Peyer's patch (tissue), 4 donors: ENCODE measurements at regions not wholly inside any gene's neighbourhood (a gene's known extent, or its start where the extent isn't known, plus 50 kb on each side); places are given as distances from the start of the nearest gene placed in this dataset.

ENCODE experiments used
- DNase-seq, 3 donors: peaks; one replicate each; pipeline ENCODE4 v3.0.0-alpha.2; 2017 to 2019
- H3K27ac ChIP-seq, 4 donors: fragments of 200-600 bp; sonication (generic); one replicate each; pipeline ENCODE4 v1.5.1; 2016 to 2019
- H3K27me3 ChIP-seq, 2 donors: fragments of 200-600 bp; sonication (generic); one replicate each; pipeline ENCODE4 v1.5.1; 2019
- H3K36me3 ChIP-seq, 3 donors: fragments of 200-600 bp; sonication (generic); one replicate each; pipeline ENCODE4 v1.5.1; 2016 to 2019
- H3K4me1 ChIP-seq, 4 donors: fragments of 200-600 bp; sonication (generic); one replicate each; pipeline ENCODE4 v1.5.1; 2016 to 2019
- H3K4me3 ChIP-seq, 4 donors: fragments of 200-600 bp; sonication (generic); 1 replicate in 3 of 4; 2 replicates in 1 of 4; pipeline ENCODE4 v1.5.1; 2016 to 2019; ENCODE audit warnings: mild to moderate bottlenecking in 1 of 4
- H3K9me3 ChIP-seq, 4 donors: fragments of 200-600 bp; sonication (generic); one replicate each; pipeline ENCODE4 v1.5.1; 2016 to 2019; ENCODE audit warnings: mild to moderate bottlenecking in 1 of 4
- POLR2A ChIP-seq, 2 donors: fragments of 450-650 bp; IDR thresholded peaks; one replicate each; pipeline ENCODE4 v1.5.1; 2017; ENCODE audit warnings: antibody characterized with exemption in 2 of 2, mild to moderate bottlenecking in 2 of 2, moderate library complexity in 2 of 2
- TF ChIP-seq, protein P1 (sequence below), 6 experiments: fragments of 450-650 bp in 4 of 6; fragments of 200-600 bp in 2 of 6; sonication (generic) in 1 of 6; IDR thresholded peaks; one replicate each; pipeline ENCODE4 v1.5.1; 2017 to 2019; ENCODE audit warnings: antibody characterized with exemption in 6 of 6, mild to moderate bottlenecking in 3 of 6, moderate library complexity in 1 of 6

DNA sequence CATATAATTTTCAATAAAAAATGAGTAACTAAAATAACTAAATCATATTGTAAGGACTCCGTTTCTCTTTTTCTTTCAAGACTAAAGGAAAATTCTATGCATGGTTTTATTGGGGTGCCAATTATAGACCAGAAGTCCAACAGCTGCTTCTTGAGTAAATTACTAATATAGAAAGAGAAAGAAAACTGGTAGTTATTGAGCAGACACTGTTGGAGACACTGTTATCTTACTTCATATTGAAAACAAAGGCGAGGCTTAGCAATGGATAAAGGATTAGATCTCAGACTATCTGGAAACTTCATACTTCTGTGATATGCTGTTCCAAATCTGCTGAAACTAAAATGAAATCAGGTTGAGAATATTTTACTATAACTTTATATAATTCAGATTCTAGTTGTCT lies 169.6 kb upstream of the EYS start:
- H3K27me3 ChIP-seq = no peaks in the 10 kb centered on the region
- no peak overlapping the region for H3K27ac ChIP-seq
- no peak for DNase-seq
- no peaks in the 10 kb centered on the region for H3K9me3 ChIP-seq
- no peaks in the 10 kb centered on the region for H3K4me1 ChIP-seq
- H3K36me3 ChIP-seq = no peaks in the 10 kb centered on the region
- TF ChIP-seq POLR2A (IDR thresholded peaks at IDR 0.05) = no peak
- TF ChIP-seq, protein P1, sequence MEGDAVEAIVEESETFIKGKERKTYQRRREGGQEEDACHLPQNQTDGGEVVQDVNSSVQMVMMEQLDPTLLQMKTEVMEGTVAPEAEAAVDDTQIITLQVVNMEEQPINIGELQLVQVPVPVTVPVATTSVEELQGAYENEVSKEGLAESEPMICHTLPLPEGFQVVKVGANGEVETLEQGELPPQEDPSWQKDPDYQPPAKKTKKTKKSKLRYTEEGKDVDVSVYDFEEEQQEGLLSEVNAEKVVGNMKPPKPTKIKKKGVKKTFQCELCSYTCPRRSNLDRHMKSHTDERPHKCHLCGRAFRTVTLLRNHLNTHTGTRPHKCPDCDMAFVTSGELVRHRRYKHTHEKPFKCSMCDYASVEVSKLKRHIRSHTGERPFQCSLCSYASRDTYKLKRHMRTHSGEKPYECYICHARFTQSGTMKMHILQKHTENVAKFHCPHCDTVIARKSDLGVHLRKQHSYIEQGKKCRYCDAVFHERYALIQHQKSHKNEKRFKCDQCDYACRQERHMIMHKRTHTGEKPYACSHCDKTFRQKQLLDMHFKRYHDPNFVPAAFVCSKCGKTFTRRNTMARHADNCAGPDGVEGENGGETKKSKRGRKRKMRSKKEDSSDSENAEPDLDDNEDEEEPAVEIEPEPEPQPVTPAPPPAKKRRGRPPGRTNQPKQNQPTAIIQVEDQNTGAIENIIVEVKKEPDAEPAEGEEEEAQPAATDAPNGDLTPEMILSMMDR (IDR thresholded peaks at IDR 0.05) = no peak
- no peak overlapping the region for H3K4me3 ChIP-seq

DNA sequence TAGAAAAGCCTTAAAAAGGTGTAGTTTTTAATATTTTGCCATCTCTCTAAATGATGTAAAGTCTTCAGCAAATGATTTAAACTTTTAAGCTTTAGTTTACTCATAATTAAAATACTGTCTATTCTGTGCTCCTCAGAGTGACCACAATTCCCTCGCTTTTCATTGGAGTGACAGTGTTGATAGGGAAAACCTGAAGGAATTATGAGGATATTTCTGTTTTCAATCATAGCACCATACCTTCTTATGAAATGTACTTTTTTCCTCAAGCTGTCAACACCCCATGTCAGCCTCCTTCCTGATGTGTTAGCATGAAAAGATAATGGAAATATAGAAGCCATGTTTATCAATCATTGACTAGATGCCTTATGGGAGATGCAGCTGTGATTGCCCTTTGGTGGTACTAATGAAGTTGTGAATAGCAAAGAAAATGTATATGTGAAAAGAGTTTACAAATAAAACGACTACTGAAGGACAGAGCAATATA lies 145.4 kb upstream of the EYS start:
- H3K27me3 ChIP-seq = no peaks in the 10 kb centered on the region
- no peaks in the 10 kb centered on the region for H3K9me3 ChIP-seq
- no peak for TF ChIP-seq POLR2A (IDR thresholded peaks at IDR 0.05)
- TF ChIP-seq, protein P1 (IDR thresholded peaks at IDR 0.05) = no peak
- H3K4me1 ChIP-seq = no peaks in the 10 kb centered on the region
- no peak for DNase-seq
- H3K27ac ChIP-seq = no peak overlapping the region
- H3K4me3 ChIP-seq = no peak overlapping the region
- H3K36me3 ChIP-seq = no peaks in the 10 kb centered on the region

DNA sequence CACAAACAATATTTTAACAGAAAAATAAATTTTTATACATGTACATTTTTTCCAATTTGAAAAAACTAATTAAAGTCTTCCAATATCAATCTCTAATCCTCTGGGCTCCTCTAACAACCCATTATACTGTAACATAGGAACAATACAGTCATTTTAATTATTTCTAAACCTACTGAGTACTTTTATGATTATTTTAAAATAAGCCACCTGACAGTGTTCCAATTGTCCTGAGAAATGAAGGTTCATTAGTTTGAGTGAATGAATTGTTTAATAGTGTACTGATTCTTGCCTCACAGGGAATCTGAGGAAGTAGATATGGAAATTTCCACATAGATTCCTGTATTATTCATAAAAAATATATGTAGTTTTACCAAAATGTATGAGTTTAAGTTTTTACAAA lies 123.1 kb upstream of the EYS start:
- H3K4me1 ChIP-seq = no peaks in the 10 kb centered on the region
- no peak overlapping the region for H3K4me3 ChIP-seq
- H3K27me3 ChIP-seq = no peaks in the 10 kb centered on the region
- no peaks in the 10 kb centered on the region for H3K36me3 ChIP-seq
- DNase-seq = no peak
- TF ChIP-seq, protein P1 (IDR thresholded peaks at IDR 0.05) = no peak
- TF ChIP-seq POLR2A (IDR thresholded peaks at IDR 0.05) = no peak
- H3K27ac ChIP-seq = no peak overlapping the region
- H3K9me3 ChIP-seq = no peaks in the 10 kb centered on the region

DNA sequence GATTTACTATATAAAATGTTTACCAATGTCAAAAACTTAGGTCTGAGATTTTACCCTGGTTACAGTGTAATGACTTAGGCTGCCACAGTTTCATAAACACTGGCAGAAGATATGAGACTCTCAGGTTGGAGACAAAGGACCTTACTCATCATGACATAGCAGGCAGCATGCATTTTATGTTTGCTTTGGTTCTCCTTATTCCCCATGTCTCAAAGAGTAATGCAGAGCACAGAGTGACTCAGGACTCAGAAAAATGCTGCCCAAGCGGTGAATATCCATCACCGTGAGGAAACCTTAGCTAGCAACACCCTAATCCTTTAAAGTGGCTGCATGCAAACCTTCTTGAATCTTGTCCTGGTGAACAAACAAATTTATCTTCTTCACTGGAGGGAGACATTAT lies 112.1 kb upstream of the EYS start:
- Histone ChIP-seq H3K36me3 (no peaks in the 10 kb centered on the region), H3K4me3 (no peak overlapping the region), H3K27ac (no peak overlapping the region), H3K4me1 (no peaks in the 10 kb centered on the region), H3K27me3 (no peaks in the 10 kb centered on the region), H3K9me3 (no peaks in the 10 kb centered on the region)
- TF ChIP-seq, protein P1 (IDR thresholded peaks at IDR 0.05) = no peak
- TF ChIP-seq POLR2A (IDR thresholded peaks at IDR 0.05) = no peak
- DNase-seq = no peak

DNA sequence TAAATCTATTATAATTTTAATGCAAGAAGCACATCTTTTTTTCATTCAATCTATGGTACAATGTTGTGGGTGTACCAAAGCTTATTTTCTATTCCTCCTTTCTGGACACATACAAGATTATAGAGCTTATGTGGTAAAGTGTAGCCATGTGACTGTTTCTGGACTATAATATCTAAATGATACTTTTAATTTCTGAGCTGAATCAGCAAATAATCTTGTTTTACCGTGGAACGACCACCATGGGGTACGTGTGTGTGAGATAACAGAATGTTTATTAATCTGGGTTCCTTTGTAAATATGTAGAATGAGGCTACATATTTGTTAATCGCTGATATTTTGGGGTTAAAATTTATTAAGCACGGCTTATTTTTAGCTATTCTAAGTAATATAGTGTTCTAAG lies 111.5 kb upstream of the EYS start:
- no peaks in the 10 kb centered on the region for H3K36me3 ChIP-seq
- no peak overlapping the region for H3K4me3 ChIP-seq
- DNase-seq = no peak
- no peak overlapping the region for H3K27ac ChIP-seq
- no peaks in the 10 kb centered on the region for H3K4me1 ChIP-seq
- H3K27me3 ChIP-seq = no peaks in the 10 kb centered on the region
- no peak for TF ChIP-seq POLR2A (IDR thresholded peaks at IDR 0.05)
- TF ChIP-seq, protein P1 (IDR thresholded peaks at IDR 0.05) = no peak
- no peaks in the 10 kb centered on the region for H3K9me3 ChIP-seq

DNA sequence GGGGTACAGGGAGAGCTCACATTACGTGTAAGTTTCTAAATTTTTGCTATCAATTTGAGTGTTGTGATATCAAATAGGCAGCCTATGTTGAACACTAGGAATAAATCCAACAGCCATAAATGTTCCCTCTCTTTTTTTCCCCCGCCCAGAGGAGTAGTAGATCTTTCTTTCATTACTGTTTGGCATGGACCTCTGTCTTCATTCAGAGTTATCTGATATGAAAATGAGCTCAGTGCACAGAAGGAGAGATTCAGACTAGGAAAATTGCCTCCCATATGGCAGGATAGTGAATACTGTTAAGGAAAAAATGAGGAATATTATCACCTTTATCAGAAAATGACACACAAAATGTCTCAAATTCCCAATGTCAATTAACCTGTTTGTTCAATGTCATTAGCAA lies 110.0 kb upstream of the EYS start:
- Histone ChIP-seq H3K4me3 (no peak overlapping the region), H3K36me3 (no peaks in the 10 kb centered on the region), H3K27me3 (no peaks in the 10 kb centered on the region), H3K27ac (no peak overlapping the region), H3K9me3 (no peaks in the 10 kb centered on the region), H3K4me1 (no peaks in the 10 kb centered on the region)
- DNase-seq = no peak
- TF ChIP-seq, protein P1 (IDR thresholded peaks at IDR 0.05) = no peak
- TF ChIP-seq POLR2A (IDR thresholded peaks at IDR 0.05) = no peak
